K562 (cell line): ENCODE measurements at regions not wholly inside any gene's neighbourhood (a gene's known extent, or its start where the extent isn't known, plus 50 kb on each side); places are given as distances from the start of the nearest gene placed in this dataset.

Experiments
- ZNF398 ChIP-seq: fragments of 250-450 bp; sonication (Bioruptor Pico); IDR thresholded peaks from 2 replicates; pipeline ENCODE4 v1.8.0; 2021; ENCODE audit warnings: moderate library complexity, mild to moderate bottlenecking, inconsistent platforms
- ZNF609 ChIP-seq: sonication (generic); formaldehyde crosslinking; IDR thresholded peaks from 2 replicates; pipeline ENCODE4 v1.8.1; 2023; ENCODE audit warnings: missing genetic modification reagents, mild to moderate bottlenecking, borderline replicate concordance

- TF ChIP-seq ZNF609 (CRISPR knock-in tag), result no peak
- TF ChIP-seq ZNF398 (CRISPR knock-in tag), result no peak
Observed at GRCh38 chr13:111533900-111534683, 213.7 kb downstream of the TEX29 start (continued).
